ENCODE measurements at regions not wholly inside any gene's neighbourhood (a gene's known extent, or its start where the extent isn't known, plus 50 kb on each side); places are given as distances from the start of the nearest gene placed in this dataset.

- DNase-seq (ENCODE audit: low spot score): no peak
Observed at GRCh38 chr15:69577397-69577796, 124.8 kb downstream of the RPLP1 start.

DNA sequence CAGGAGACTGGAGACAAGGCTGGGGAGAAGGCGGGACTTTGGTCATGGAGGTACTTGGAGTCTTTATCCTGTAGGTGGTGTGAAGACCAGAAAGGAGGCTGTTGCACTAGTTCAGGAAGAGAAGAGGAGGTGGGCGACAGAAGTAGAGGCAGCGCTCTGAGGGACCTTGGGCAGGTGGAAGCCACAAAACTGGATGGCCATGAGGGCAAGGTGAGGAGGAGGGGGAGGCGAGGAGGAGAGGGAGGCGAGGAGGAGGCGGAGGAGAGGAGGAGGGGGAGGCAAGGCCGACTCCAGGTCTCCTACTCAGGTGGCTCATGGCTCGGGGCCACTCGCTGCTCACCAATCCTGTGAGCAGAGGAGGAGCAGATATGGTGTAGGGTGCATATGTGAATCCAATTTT is 125.6 kb downstream of the RPLP1 start:
- no peak for DNase-seq (ENCODE audit: low spot score)

DNA sequence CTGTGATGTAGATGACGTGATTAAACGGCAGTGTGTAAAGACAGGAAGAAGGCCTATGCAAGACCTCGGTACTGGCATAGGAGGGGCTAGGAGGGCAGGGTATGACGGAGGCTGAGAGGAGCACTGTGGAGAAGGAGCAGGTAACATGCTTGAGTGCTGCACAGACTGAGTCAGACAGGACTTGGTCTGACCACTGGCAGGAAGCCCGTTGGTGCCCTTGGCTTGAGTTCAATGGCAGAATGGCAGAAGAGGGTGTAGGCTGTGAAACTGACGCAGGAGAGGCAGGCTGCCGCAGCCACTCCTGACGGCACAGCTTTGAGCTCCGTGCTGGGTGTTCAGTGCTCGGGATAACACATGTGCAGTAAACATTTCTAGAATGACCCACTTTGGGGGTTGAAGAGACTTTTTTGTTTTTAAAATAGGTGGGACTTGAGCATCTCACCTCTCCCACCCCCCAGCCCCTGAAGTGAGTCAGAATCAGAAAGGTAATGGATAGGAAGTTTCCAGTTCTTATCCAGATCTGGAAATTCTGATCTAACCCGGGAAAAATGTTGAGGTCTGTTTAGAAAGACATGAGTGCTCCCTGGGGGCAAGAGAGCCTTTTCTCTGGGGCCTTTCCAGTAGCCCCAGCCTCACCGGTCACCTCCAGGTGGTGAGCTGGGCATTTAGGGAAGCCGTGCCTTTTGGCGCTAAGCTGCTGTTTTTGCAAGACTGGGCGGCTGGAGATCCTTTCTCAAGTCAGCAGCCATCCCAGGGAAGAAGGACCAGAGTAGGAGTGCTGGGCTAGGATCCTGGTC is 126.4 kb downstream of the RPLP1 start:
- DNase-seq (ENCODE audit: low spot score): peak; percentile 38

DNA sequence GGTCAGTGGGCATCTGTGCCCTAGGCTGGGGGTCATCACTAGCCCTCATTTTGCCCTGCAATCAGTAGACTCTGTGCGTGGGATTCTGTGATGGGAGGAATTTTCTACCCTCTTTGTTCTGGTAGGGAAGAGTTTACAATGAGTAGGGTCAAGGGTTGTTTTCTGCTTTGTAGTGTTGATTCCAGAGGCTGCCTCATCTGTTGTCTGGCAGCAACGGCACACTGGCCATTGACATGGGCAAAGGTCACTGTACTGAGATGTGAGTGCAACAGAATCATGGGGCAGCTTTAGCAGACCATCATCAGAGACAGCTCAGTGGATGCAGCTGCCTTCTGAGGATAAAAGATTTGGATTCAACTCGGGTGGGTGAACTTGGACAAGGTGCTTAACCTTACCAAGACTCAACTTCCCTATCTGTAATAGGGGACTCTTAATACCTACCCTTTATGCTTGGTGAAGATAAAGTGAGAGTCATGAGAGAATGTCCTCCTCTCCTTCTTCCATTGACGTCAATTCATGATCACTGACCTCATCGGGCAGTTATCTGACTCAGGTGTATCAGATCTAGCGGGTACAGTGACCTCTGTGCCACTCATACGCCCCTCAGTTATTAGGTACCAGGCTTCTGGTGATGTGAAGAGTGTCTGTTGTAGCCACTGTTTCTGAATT is 127.5 kb downstream of the RPLP1 start:
- peak; percentile 19 for DNase-seq (ENCODE audit: low spot score)

DNA sequence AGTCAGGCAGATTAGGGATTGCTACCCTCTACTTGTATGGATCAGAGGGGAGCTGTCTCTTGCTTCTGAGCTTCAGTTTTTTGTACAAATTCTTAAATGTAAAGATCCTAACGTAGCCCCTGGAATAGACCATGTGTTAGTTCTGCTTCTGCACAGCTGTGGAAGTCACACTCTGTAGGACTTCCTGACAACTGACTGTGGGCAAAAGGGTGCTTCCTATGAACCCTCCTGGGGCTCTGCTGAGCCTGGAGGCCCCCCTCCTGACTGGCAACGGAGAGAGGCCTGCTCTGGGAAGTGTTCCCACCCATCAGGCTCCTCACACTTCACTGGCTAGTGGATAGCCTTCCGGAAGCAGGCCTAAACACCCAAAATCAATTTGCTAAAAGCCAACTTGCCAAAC is 131.0 kb downstream of the RPLP1 start:
- no peak for DNase-seq (ENCODE audit: low spot score)

DNA sequence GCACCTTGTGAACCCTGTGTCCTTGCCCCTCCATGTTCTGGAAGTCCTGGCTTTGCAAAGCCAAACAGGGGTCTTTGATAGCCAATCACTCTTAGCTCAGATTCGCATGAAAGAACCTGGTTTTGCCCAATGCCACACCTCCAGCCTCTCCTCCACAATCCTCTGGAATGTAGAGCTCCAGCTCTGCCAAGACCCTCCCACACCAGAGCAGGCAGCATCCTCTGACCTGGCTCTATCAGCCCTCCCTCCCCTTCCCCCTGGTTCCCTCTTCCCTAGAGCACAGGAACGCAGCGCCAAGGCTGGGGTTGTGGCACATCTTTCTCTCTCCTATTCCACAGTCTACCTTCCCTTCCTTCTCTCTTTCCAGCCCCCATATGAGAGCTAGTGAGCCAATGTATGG is 133.3 kb downstream of the RPLP1 start:
- DNase-seq (ENCODE audit: low spot score): no peak

DNA sequence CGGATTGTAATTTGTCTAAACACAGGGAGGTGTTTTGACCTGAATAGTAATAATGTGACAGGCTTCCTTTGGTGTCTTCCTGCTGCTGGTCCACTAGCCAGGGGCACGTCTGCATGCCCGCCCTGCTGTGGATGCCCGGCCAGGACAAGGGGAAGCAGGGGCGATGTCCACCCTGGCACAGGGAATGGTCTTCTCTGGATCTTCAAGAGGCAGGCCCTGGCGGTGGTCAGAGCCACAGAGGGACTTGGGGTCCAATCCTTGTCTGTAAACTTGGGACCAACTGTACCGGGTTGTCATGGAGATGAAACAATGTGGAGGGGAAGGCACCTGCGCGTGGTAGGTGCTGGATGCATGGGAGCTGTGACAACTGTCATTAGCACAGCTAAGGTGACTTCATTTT is 134.1 kb downstream of the RPLP1 start:
- DNase-seq (ENCODE audit: low spot score): no peak

DNA sequence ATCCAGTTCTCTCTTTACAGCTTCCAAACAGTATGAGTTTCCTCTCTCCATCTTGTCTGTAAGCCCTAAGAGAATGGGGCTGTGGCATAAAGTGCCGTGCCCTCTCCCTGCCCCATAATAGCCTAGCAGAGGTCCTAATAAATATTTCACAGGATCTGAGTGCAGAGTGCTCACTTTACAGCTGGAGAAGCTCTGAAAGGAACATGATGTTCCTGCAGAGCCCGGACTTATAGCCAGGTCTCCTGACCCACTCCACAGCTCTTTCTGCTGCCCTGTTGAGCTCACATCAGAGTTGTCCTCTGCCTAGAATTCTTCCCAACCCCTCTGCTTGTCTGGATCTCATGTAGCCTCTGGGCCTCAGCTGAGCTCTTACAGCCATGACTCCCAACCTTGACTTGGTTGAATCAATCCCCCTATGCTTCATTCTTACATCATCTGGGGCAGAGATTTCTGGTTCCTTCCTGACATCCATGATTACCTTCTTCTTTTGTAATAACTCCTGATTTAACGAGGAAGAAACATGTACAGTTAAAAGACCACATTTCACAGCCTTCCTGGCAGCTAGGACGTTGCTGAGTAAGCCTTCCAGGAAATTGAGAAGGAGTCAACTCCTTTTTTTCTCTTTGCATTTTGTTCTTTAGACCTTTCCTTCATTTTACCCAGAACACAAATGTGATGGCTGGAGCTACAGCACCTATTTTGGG is 135.3 kb downstream of the RPLP1 start:
- DNase-seq (ENCODE audit: low spot score): no peak

DNA sequence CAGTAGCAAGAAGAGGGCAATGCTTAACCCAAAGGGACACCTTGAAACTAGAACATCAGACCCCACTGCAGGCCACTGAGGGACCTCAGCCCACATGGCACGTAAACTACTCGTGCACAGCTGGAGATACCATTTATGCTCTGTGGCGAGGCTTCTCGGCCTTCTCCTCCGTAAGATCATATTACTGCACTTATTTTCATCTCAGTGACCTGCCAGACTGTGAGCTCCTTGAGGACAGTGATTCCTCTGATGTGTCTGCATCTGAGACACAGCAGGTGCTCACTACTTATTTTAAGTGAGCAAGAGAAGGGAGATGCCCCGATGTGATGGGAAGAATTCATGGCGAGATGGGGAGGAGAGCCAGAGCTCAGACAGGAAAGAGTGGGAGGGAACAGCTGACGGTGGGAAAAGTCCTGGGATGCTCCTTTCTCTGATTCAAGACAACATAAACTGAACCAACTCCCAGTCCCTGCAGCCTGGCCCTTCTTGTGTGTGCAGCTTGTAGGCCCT is 137.6 kb downstream of the RPLP1 start:
- DNase-seq (ENCODE audit: low spot score): no peak

DNA sequence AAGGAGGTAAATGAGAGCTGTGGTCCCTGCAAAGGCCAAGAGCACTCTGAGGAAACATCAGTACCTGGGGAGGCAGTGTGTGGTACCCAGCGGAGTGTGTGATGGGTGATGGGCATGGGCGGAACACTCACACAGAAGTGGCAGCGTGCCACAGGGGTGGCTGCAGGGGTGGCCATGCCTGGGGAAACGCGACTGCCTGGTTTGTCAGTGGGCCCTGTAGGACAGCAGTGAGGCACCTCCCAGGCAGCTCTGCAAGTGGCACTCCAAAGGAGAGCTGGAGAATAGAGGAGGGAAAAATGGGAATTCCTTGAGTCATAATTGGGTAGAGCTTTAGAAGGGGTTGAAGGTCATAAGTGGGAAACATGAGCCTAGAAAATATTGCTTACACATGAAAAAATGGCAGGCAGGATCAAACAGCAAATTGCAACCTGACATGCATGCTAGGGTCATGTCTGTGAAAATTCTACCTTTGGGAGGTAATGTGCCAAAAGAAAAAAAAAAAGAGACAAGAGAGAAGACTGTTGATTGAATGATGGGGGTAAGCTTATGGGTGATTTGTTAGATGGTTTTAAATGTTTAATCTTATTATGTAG is 138.4 kb downstream of the RPLP1 start:
- DNase-seq (ENCODE audit: low spot score): no peak

DNA sequence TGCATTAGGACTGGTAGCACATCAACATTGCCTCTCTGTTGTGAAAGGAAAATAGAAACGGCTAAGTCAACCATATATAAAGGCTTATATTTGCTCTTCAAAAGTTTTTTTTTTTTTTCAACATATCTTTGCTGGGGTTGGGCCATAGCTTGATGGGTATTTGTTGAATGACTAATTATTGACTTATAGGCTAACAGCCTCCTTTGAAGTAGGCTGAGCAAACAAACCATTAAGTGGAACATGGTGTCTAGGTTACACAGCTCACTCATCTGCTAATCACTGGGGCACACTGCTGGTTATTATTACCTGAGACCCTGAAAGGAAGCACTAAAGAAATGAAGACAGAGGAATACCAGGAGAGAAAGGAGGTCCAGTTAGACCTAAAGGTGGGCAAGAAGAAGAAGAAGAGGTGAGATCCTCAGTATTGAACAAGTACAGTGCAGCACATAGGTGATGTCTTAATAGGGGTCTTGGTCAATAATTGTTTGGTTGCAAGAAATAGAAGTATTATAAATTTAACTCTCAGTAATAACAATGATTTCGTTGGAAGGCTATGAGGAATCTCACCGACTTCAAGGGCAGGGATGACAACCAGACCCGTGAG is 139.4 kb downstream of the RPLP1 start:
- peak; percentile 98 for DNase-seq (ENCODE audit: low spot score)

DNA sequence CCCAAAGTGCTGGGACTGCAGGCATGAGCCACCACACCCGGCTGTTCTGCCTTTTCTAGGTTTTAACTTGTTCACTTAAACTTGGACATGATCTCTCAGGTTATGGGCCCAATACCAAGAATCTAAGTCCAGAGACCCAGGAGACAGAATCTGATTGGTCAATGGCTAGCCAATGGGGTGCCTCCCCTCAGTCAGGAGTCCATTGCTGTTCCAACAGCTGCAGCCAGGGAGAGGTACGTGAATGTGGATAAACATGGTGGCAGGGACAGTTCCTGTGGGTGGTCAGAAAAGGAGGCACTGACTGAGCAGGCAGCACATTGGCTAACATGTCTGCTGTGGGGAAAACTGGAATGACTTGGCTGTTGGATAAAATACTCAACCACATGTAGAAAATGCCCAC is 140.3 kb downstream of the RPLP1 start:
- DNase-seq (ENCODE audit: low spot score): peak; percentile 29

DNA sequence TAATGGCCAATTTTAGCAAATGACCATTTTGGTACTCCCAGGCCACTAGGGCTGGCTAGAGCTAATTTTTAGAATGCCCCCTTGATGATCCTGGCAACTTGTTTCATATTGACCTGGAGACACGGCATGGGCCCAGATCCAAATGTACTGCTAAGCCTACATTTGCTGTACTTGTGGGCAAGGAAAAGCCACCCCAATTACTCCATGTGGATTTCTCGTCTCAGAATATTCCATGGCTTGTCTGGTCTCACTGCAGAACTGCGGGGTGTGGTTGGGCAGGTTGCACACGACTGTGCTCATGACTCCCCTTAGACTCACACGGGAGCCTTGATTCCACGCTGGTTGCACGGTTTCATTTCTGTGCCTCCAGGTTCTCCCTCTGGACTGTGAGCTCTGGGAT is 140.9 kb downstream of the RPLP1 start:
- DNase-seq (ENCODE audit: low spot score): no peak

GRCh38 chr15:69593981-69594966 is 141.7 kb downstream of the RPLP1 start:
- peak; percentile 92 for DNase-seq (ENCODE audit: low spot score)

- peak; percentile 50 for DNase-seq (ENCODE audit: low spot score)
Observed at GRCh38 chr15:69595009-69595791, 142.6 kb downstream of the RPLP1 start.

DNA sequence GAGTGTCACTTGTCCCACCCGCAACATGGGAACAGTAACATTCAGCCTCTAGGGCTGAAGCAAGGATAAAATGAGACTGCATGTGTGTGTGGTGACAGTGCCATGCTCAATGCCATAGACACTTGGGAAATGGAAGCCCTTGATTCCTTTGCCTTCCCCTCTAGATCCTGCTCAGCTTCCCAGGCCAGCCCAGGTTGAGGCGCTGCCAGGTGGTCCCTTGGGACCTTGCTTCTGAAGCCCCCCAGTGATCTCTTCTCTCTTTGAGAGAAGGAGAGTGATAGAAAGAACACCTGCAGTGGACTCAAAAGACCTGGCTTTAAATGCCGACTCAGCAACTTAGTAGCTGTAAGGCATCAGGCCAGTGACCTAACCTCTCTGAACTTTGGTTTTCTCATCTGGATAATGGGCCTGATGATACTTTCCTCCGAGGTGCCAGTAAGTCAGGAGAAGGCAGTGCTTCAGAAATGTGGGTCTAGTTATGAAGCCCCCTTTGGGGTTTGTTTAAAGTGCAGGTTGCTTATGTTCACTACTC is 144.5 kb downstream of the RPLP1 start:
- DNase-seq (ENCODE audit: low spot score): no peak

DNA sequence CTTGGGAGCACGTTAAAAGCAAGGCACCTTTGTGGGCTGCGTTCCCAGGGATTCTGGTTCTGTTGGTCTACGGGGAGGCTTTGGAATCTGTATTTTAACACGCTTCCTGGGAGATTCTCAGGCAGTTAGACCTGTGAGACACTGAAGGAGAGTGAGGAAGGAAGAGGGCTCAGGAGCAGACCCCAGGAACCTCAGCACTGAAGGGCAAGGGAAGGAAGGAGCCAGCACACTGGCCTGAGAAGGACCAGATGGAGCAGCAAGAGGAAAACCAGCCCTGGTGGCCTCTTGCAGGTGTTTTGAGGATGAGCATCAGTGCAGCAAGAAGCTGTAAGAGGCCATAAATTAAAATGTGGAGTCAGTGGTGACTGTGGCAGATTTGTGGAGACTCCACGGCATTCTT is 146.7 kb downstream of the RPLP1 start:
- no peak for DNase-seq (ENCODE audit: low spot score)

- DNase-seq (ENCODE audit: low spot score): no peak
Observed at GRCh38 chr15:69600556-69601085, 148.0 kb downstream of the RPLP1 start.

GRCh38 chr15:69601711-69602504 is 149.3 kb downstream of the RPLP1 start:
- DNase-seq (ENCODE audit: low spot score): no peak

Measured in SW480 (cell line).